Myocyte (in vitro differentiated cells): ENCODE measurements at regions not wholly inside any gene's neighbourhood (a gene's known extent, or its start where the extent isn't known, plus 50 kb on each side); places are given as distances from the start of the nearest gene placed in this dataset.

Source experiments
- DNase-seq: peaks from one replicate; pipeline ENCODE4 v3.0.0-alpha.2; 2012; ENCODE audit warnings: low read depth

GRCh38 chr11:43574949-43575912 lies 105.3 kb upstream of the HSD17B12 start:
- DNase-seq, result peak; percentile 59

DNA sequence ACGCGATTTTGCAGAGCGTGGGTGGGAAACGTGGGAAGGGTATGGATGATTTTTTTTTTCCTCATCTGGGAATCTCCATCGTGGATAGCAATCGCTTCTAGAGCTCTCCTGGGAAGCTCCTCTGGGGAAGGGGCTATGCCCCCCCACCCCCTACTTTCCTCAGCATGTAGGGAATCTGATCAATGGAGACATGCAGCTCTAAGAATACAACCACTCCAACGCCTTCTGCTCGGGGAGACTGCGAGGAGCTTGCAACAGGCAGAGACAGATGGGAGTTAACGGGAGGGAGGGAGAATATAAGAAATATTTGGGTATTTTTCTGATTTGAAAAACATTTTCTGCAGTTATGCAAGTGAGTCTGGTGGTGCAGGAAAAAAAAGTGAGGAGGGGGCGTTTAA lies 104.6 kb upstream of the HSD17B12 start:
- no peak for DNase-seq

DNA sequence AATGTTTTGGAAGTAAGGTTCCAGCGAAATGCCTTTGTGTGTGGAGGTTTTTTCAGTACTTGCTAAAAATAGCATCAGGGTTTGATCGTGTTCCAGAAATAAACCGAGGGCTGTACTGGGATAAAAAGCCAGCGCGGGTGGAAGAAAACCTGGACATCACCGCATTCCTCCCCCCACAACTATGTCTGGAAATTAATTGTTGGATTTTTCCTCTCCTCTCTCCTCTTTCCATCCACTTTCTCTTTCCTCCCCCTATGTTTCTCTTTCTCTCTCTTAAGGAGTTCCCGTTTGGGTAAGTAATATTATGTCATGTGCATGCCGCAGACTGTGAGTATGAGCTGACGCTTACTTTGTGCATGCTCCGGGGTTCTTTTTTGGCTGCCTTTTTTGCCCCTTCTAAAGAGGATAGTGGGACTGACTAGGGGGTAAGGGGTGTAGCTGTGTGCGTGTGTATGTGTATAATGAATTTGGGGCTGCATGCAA lies 104.2 kb upstream of the HSD17B12 start:
- peak; percentile 57 for DNase-seq

- peak; percentile 64 for DNase-seq
Measured at GRCh38 chr11:43576803-43577521, 103.6 kb upstream of the HSD17B12 start.

- DNase-seq, result no peak
Measured at GRCh38 chr11:43577566-43578264, 102.8 kb upstream of the HSD17B12 start.

DNA sequence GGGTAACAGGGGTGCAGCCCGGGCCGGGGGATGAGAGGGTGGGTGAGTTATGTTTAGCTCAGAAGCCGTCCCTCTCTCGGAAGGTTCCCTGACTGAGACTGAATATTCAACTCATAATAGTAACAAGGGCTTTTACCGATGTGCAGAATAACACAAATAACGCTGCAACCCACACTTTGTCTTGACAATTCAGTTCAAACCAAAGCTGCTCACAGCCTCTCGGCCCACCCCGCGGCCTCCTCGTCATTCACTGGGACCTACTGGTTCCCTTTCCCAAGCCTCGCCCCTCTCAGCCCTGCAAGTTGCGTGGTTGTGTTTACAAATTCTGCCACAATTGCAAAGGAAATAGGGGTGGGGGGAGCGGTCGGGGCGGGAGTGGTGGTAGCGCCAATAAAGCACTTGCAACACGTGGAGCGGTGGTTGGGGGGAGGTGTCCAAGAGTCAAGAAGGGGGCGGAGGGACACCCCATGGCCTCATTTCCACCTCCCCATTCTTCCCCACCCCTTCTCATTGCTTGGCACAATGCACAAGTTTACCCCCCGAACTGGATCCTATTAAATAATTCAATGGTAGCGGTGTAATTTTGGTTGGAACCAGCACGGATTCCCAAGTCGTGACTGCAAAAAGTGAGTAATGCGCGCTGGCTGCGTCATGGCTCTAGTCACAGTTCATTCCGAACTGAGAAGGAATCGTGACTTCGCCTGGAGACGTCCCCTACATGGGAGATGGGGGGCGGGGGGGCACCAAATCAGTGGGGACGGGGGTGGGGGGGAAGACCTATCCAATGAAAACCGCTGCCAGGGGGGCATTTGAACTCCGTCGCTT lies 102.0 kb upstream of the HSD17B12 start:
- DNase-seq, result peak; percentile 18

GRCh38 chr11:43579171-43579918 lies 101.2 kb upstream of the HSD17B12 start:
- DNase-seq, result peak; percentile 30

GRCh38 chr11:43579919-43580276 lies 100.6 kb upstream of the HSD17B12 start:
- no peak for DNase-seq

DNA sequence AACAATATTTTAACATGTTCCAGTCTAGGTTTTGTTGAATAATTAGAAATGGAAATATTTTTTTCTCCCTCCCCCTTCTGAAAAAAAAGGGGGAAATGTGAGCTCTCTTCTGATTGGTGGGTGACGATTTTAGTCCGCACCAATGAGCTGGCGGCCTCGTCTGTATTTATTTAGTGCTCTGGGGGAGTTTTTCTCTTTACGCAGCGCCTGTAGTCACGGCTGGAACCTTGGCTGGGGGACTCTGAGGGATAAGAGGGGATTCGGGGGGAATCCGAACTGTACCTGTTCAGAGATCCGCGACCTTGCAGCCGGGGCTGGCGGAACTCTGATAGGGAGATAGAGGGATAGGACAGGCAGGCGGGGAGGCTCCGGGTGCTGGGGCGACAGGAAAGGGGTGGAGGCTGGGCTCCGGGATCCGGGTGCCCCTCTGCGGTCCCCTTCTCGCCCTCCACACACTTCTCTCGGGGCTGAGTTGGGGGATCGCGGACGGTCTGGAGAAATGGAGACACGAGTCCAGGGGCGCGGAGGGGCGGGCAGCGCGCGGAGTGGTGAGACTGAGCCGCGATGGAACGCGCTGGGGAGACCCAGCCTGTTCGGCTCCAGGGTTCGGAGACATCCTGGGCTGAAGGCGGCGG lies 99.7 kb upstream of the HSD17B12 start:
- no peak for DNase-seq

- DNase-seq, result no peak
Measured at GRCh38 chr11:43581370-43582023, 99.0 kb upstream of the HSD17B12 start.

DNA sequence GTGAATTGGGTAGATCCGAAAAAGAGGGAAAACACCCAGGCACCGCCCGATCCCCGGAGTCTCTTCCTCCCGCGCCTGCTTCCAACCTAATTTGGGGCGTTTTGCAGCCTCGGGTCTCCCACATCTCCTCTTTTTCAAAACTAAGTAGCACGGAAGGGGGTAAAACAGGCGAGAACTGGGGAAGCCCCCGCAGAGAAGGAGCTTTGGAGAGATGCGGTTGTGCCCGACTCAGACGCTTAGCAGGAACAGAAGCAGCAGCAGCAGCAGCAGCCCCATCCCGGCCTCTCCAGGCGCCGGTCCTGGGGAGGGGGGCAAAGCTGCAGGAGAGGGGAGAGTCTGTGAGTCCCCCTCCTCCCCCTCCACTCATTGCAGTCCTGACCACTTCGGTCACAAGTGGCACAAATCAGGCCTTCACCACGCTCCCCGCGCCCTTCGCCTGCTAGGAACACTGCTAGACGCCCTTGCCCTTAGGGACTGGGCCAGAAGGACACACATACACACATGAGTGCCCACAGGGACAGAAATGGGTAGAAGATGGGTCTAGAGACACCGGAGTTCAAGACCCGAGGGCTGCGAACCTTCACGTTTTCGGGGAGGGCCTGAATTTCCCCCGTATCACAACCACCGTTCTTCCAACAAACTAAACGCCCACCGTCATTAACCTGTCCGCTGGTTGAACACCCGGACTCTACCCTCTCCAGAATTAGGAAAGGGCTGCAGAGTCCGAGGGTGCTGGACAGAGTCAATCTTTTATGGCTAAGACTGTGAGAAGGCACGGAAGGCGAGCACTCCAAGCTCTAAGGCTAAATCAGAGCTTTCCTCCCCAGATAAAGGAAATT lies 98.3 kb upstream of the HSD17B12 start:
- no peak for DNase-seq

GRCh38 chr11:43582863-43583462 lies 97.6 kb upstream of the HSD17B12 start:
- peak; percentile 24 for DNase-seq

GRCh38 chr11:43583548-43583947 lies 97.0 kb upstream of the HSD17B12 start:
- DNase-seq, result no peak

DNA sequence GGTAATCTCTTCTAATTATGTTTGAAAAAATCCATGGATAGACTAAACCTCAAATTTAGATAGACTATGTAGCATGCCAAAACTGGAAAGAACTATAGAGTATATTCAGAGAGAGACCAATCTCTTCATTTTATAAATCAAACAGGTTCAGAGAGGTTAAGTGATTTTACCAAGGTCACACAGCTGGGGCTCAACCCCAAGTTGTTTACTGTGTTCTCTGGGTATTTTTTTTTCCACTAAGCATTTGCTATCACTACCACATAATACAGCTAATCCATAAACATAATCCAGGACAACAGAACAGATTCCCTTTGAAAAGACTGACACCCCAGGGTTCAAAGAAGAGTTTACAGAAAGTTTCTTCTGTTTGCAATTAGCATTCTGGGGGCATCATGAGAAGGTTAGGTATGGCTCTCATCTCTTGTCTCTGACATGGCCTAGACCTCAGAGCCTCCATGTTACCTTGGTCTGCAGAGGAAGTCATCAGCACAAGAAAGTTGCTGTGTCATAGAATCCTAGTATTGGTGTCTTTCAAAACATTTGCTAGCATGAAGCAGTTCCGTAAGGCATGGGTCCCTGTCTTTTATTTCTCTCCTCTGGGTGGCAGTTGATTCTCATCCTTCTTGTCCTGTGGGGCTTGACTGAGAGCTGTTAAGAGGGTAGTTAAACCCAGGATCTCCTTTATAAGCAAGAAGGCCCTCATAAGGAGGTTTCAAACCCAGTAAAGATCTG lies 94.5 kb upstream of the HSD17B12 start:
- DNase-seq, result no peak

- no peak for DNase-seq
Measured at GRCh38 chr11:43589601-43590250, 90.8 kb upstream of the HSD17B12 start.

- peak; percentile 65 for DNase-seq
Measured at GRCh38 chr11:43601511-43601910, 79.0 kb upstream of the HSD17B12 start.
